Fibroblast of pulmonary artery (primary cell): ENCODE measurements at regions not wholly inside any gene's neighbourhood (a gene's known extent, or its start where the extent isn't known, plus 50 kb on each side); places are given as distances from the start of the nearest gene placed in this dataset.

ENCODE experiments used
- DNase-seq: peaks from one replicate; pipeline ENCODE4 v3.0.0-alpha.2; 2010; ENCODE audit warnings: low read depth
- H3K4me3 ChIP-seq: replicated peaks from 2 replicates; pipeline ENCODE4 v1.5.1; 2011; ENCODE audit warnings: low read depth, mild to moderate bottlenecking, control low read depth, low read length, moderate library complexity
- TF ChIP-seq, protein P1 (sequence below): IDR thresholded peaks from 2 replicates; pipeline ENCODE4 v1.5.1; 2011; ENCODE audit warnings: mild to moderate bottlenecking, control low read depth, low read length, inconsistent platforms; ENCODE audit errors: missing control alignments

GRCh38 chr14:98244162-98244948 lies 1027.6 kb downstream of the BCL11B start:
- TF ChIP-seq, protein P1, sequence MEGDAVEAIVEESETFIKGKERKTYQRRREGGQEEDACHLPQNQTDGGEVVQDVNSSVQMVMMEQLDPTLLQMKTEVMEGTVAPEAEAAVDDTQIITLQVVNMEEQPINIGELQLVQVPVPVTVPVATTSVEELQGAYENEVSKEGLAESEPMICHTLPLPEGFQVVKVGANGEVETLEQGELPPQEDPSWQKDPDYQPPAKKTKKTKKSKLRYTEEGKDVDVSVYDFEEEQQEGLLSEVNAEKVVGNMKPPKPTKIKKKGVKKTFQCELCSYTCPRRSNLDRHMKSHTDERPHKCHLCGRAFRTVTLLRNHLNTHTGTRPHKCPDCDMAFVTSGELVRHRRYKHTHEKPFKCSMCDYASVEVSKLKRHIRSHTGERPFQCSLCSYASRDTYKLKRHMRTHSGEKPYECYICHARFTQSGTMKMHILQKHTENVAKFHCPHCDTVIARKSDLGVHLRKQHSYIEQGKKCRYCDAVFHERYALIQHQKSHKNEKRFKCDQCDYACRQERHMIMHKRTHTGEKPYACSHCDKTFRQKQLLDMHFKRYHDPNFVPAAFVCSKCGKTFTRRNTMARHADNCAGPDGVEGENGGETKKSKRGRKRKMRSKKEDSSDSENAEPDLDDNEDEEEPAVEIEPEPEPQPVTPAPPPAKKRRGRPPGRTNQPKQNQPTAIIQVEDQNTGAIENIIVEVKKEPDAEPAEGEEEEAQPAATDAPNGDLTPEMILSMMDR: no peak
- H3K4me3 ChIP-seq: no peak overlapping the region
- DNase-seq: no peak

- H3K4me3 ChIP-seq: no peak overlapping the region
- DNase-seq: no peak
- TF ChIP-seq, protein P1: no peak
Measured at GRCh38 chr14:98244966-98245569, 1026.9 kb downstream of the BCL11B start.

DNA sequence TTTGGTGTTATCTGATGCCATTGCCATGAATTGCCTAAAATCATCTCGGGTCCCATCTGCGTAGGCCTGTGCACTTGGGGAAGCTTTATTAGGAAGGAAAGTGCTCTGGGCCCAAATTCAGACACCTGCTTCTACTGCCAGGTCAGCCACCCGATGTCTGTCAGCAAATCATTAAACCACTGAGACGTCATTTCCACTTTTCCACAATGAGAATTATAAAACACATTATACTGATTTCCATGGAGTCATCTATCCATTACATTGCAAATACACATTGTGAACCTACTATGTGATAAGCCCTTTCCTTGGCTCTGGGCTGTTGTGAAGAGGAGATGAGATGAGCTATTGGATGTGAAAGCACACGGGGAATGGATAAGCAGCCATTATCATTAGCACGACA lies 1022.9 kb downstream of the BCL11B start:
- TF ChIP-seq, protein P1: no peak
- no peak for DNase-seq
- no peak overlapping the region for H3K4me3 ChIP-seq

GRCh38 chr14:98249476-98249875 lies 1022.5 kb downstream of the BCL11B start:
- TF ChIP-seq, protein P1: no peak
- no peak overlapping the region for H3K4me3 ChIP-seq
- no peak for DNase-seq

DNA sequence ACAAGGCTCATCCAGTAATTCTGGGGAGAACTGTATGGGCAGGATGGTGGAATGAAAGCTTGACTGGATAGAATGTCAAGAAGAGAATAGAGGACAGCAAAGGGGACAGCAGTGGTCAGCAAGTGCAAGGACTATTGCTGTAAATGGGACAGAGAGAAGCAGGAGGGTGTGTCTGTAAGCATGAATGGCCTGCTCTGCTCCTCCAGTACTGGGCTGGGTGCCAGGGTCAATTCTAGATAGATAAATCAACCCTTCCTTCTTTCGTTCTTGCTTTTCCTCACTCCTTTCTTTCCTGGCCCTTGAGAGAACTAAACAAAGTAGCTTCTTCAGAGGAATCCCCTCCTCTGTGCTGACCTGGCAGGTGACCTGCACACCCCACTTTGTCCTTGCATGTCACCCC lies 1019.2 kb downstream of the BCL11B start:
- no peak for DNase-seq
- H3K4me3 ChIP-seq: no peak overlapping the region
- TF ChIP-seq, protein P1: no peak

DNA sequence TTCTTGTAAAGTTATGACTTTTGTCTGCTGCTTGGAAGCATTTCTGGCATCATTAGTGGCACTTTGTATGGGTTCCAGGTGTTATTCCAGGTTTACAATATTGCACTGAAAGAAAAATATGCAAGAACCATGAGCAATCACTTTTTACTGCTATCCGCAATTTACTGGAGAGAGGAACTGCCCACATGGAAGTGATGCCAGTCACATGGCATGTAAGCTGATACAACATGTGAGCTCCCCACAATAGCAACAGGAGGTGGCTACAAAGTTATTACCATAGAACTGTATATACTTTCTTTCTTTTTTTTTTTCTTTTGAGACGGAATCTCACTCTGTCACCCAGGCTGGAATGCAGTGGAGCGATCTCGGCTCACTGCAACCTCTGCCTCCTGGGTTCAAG lies 1012.1 kb downstream of the BCL11B start:
- TF ChIP-seq, protein P1: no peak
- no peak overlapping the region for H3K4me3 ChIP-seq
- DNase-seq: no peak
